Pancreas (tissue), 10 donors: ENCODE measurements at regions not wholly inside any gene's neighbourhood (a gene's known extent, or its start where the extent isn't known, plus 50 kb on each side); places are given as distances from the start of the nearest gene placed in this dataset.

Experiments used
- ATAC-seq, 4 donors: fragments of 200-7000 bp; cut with Tn5 transposase; one replicate each; pipeline versions ENCODE4 v1.8.0 to v1.9.1; 2020; ENCODE audit warnings: mild to moderate bottlenecking in 4 of 4, moderate library complexity in 4 of 4
- DNase-seq, 6 donors: peaks; one replicate each; pipeline ENCODE4 v3.0.0-alpha.2; 2020
- FAIRE-seq: peaks from 2 replicates; lab custom pipeline; 2012; peaks lifted over from hg19 to GRCh38; lab: Jason Lieb, UNC
- H3K27ac ChIP-seq, 4 donors: fragments of 200-600 bp; sonication (generic); 1 replicate in 3 of 4; 2 replicates in 1 of 4; pipeline versions ENCODE4 v1.5.0 to v1.8.0; 2020
- H3K27me3 ChIP-seq, 4 donors: fragments of 200-600 bp; one replicate each; pipeline ENCODE4 v1.8.0; 2021
- H3K36me3 ChIP-seq, 3 donors: fragments of 200-600 bp; sonication (generic) in 1 of 3; one replicate each; pipeline versions ENCODE4 v1.5.0 to v1.8.0; 2020 to 2021
- H3K4me1 ChIP-seq, 3 donors: fragments of 200-600 bp; one replicate each; pipeline ENCODE4 v1.8.0; 2021
- H3K4me3 ChIP-seq, 4 donors: fragments of 200-600 bp; sonication (generic) in 2 of 4; one replicate each; pipeline versions ENCODE4 v1.5.0 to v1.8.0; 2020 to 2021
- H3K9me3 ChIP-seq, 4 donors: fragments of 200-600 bp; one replicate each; pipeline ENCODE4 v1.8.0; 2021
- CTCF ChIP-seq, 4 donors: fragments of 200-600 bp; sonication (generic) in 3 of 4; IDR thresholded peaks; one replicate each; pipeline versions ENCODE4 v1.5.0 to v1.8.0; 2021; ENCODE audit warnings: antibody characterized with exemption in 4 of 4
- WGBS, 2 donors: extraction: QIAGEN DNeasy Blood & Tissue Kit; methylation state at CpG; one replicate each; pipeline ENCODE4 v1.1.7; 2013; 5-methylcytosine and 5-hydroxymethylcytosine counted together
- intact Hi-C, 3 donors: fragments of 100-400 bp; cut with DNase I; formaldehyde crosslinking; loops; one replicate each; pipeline versions ENCODE4 v1.11.1 to v1.14.2; 2022
- donor health status: healthy with polysubstance abuse.
- donor health status: DM: no; HTN: no; CAD: no; lungs with moderate emphysema.
- donor health status: DM: no; HTN: no; CAD: no.
- donor health status: control.
- donor health status: control.
- donor health status: Bipolar disorder and iron deficiency.
- donor health status: DM: yes; HTN: yes; CAD: no.
- donor health status: DM: no; HTN: no; CAD: no.
- donor health status: DM: no; HTN: no; CAD: no.
- donor health status: DM: yes; HTN: yes; CAD: no.

- no peaks in the 10 kb centered on the region for H3K4me1 ChIP-seq
- H3K27me3 ChIP-seq, result no peaks in the 10 kb centered on the region
- no peaks in the 10 kb centered on the region for H3K36me3 ChIP-seq
- no peak overlapping the region for H3K27ac ChIP-seq
- intact Hi-C loops, result no loop called here
- DNase-seq (no peak), ATAC-seq (no peak), FAIRE-seq (no peak)
- TF ChIP-seq CTCF (IDR thresholded peaks at IDR 0.05), result no peak
- no peaks in the 10 kb centered on the region for H3K9me3 ChIP-seq
- 44 to 46% methylated on average over 2 of the region's 2 CpGs for WGBS, 2 donors
- no peak overlapping the region for H3K4me3 ChIP-seq
Observed at GRCh38 chr12:86698641-86698980, 442.4 kb upstream of the MGAT4C start.

GRCh38 chr12:86697916-86698640 lies 441.9 kb upstream of the MGAT4C start:
- H3K9me3 ChIP-seq, result no peaks in the 10 kb centered on the region
- no peak overlapping the region for H3K27ac ChIP-seq
- WGBS, 2 donors, result 46 to 66% methylated on average over 2 of the region's 2 CpGs
- no peaks in the 10 kb centered on the region for H3K36me3 ChIP-seq
- ATAC-seq (no peak), FAIRE-seq (no peak), DNase-seq (no peak)
- intact Hi-C loops, result no loop called here
- H3K4me3 ChIP-seq, result no peak overlapping the region
- no peak for TF ChIP-seq CTCF (IDR thresholded peaks at IDR 0.05)
- no peaks in the 10 kb centered on the region for H3K27me3 ChIP-seq
- H3K4me1 ChIP-seq, result no peaks in the 10 kb centered on the region

GRCh38 chr12:86683568-86684304 lies 427.5 kb upstream of the MGAT4C start:
- no peaks in the 10 kb centered on the region for H3K36me3 ChIP-seq
- H3K4me3 ChIP-seq, result no peak overlapping the region
- H3K27me3 ChIP-seq, result no peaks in the 10 kb centered on the region
- H3K9me3 ChIP-seq, result no peaks in the 10 kb centered on the region
- ATAC-seq (no peak), DNase-seq (no peak), FAIRE-seq (no peak)
- TF ChIP-seq CTCF (IDR thresholded peaks at IDR 0.05), result no peak
- 34 to 42% methylated on average over 6 of the region's 6 CpGs for WGBS, 2 donors
- no peaks in the 10 kb centered on the region for H3K4me1 ChIP-seq
- no peak overlapping the region for H3K27ac ChIP-seq
- intact Hi-C loops, result no loop called here

- Histone ChIP-seq H3K27me3 (no peaks in the 10 kb centered on the region), H3K4me1 (no peaks in the 10 kb centered on the region), H3K27ac (no peak overlapping the region), H3K9me3 (no peaks in the 10 kb centered on the region), H3K36me3 (no peaks in the 10 kb centered on the region), H3K4me3 (no peak overlapping the region)
- no peak for ATAC-seq
- intact Hi-C loops, result no loop called here
- TF ChIP-seq CTCF (IDR thresholded peaks at IDR 0.05), result no peak
- DNase-seq, result no peak
- 12 to 15% methylated on average over 1 of the region's 1 CpG for WGBS, 2 donors
- no peak for FAIRE-seq
Observed at GRCh38 chr12:86681060-86681459, 424.9 kb upstream of the MGAT4C start.

GRCh38 chr12:86675197-86675596 lies 419.0 kb upstream of the MGAT4C start:
- no peak for ATAC-seq
- Histone ChIP-seq H3K4me3 (no peak overlapping the region), H3K9me3 (no peaks in the 10 kb centered on the region), H3K36me3 (no peaks in the 10 kb centered on the region), H3K27ac (no peak overlapping the region), H3K27me3 (no peaks in the 10 kb centered on the region), H3K4me1 (no peaks in the 10 kb centered on the region)
- WGBS, 2 donors, result 49 to 56% methylated on average over 3 of the region's 3 CpGs
- TF ChIP-seq CTCF (IDR thresholded peaks at IDR 0.05), result no peak
- intact Hi-C loops, result no loop called here
- no peak for DNase-seq
- FAIRE-seq, result no peak
